ENCODE measurements at regions not wholly inside any gene's neighbourhood (a gene's known extent, or its start where the extent isn't known, plus 50 kb on each side); places are given as distances from the start of the nearest gene placed in this dataset.

- TF ChIP-seq, protein P1, sequence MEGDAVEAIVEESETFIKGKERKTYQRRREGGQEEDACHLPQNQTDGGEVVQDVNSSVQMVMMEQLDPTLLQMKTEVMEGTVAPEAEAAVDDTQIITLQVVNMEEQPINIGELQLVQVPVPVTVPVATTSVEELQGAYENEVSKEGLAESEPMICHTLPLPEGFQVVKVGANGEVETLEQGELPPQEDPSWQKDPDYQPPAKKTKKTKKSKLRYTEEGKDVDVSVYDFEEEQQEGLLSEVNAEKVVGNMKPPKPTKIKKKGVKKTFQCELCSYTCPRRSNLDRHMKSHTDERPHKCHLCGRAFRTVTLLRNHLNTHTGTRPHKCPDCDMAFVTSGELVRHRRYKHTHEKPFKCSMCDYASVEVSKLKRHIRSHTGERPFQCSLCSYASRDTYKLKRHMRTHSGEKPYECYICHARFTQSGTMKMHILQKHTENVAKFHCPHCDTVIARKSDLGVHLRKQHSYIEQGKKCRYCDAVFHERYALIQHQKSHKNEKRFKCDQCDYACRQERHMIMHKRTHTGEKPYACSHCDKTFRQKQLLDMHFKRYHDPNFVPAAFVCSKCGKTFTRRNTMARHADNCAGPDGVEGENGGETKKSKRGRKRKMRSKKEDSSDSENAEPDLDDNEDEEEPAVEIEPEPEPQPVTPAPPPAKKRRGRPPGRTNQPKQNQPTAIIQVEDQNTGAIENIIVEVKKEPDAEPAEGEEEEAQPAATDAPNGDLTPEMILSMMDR (IDR thresholded peaks at IDR 0.05), result no peak
- TF ChIP-seq JUNB (IDR thresholded peaks at IDR 0.05) (no peak), RNF2 (IDR thresholded peaks at IDR 0.05; ENCODE audit: borderline replicate concordance, low read depth) (no peak), CEBPB (IDR thresholded peaks at IDR 0.05) (no peak), SMC3 (IDR thresholded peaks at IDR 0.05) (no peak), EHF (CRISPR knock-in tag; IDR thresholded peaks at IDR 0.05) (no peak), USF2 (IDR thresholded peaks at IDR 0.05) (no peak), RAD21 (conservative IDR thresholded peaks at IDR 0.05 in 1 of 2, IDR thresholded peaks at IDR 0.05 in 1 of 2) (no peak), MAZ (IDR thresholded peaks at IDR 0.05; ENCODE audit: borderline replicate concordance, low read depth, low read length) (no peak), POLR2A (IDR thresholded peaks at IDR 0.05; ENCODE audit: low read length) (no peak)
- TF ChIP-seq, protein P2, sequence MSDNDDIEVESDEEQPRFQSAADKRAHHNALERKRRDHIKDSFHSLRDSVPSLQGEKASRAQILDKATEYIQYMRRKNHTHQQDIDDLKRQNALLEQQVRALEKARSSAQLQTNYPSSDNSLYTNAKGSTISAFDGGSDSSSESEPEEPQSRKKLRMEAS (IDR thresholded peaks at IDR 0.05), result no peak
These were observed 185.3 kb upstream of the FMN2 start for GRCh38 chr1:239906394-239906793.

All from A549 (cell line).